ENCODE measurements at regions not wholly inside any gene's neighbourhood (a gene's known extent, or its start where the extent isn't known, plus 50 kb on each side); places are given as distances from the start of the nearest gene placed in this dataset.

GRCh38 chr6:164022632-164023031, 608.1 kb downstream of the QKI start:
- TF ChIP-seq EZH2 (optimal IDR thresholded peaks at IDR 0.05; ENCODE audit: low read depth, low read length) (no peak), EZH2phosphoT487 (IDR thresholded peaks at IDR 0.05; ENCODE audit: low read length) (no peak), CTCF (IDR thresholded peaks at IDR 0.05; ENCODE audit: low read length) (no peak)

GRCh38 chr6:164021589-164022250, 607.2 kb downstream of the QKI start:
- no peak for TF ChIP-seq CTCF (IDR thresholded peaks at IDR 0.05; ENCODE audit: low read length)
- no peak for TF ChIP-seq EZH2 (optimal IDR thresholded peaks at IDR 0.05; ENCODE audit: low read depth, low read length)
- no peak for TF ChIP-seq EZH2phosphoT487 (IDR thresholded peaks at IDR 0.05; ENCODE audit: low read length)
- DNase-seq, result no peak

More at GRCh38 chr6:164022632-164023031, 608.1 kb downstream of the QKI start:
- Histone ChIP-seq H3K4me2 (ENCODE audit: low read depth, low read length) (no peak overlapping the region), H3K4me1 (ENCODE audit: low read length) (no peaks in the 10 kb centered on the region), H3K36me3 (replicated peaks; ENCODE audit: insufficient read depth, low read length) (no peaks in the 10 kb centered on the region), H3K27me3 (replicated peaks; ENCODE audit: insufficient read depth, low read length) (no peaks in the 10 kb centered on the region), H2AFZ (ENCODE audit: low read length) (no peak overlapping the region), H3F3A (ENCODE audit: insufficient read depth, low read length) (no peaks in the 10 kb centered on the region), H3K9ac (ENCODE audit: low read length) (no peak overlapping the region), H3K79me2 (ENCODE audit: low read length) (no peaks in the 10 kb centered on the region), H3K4me3 (ENCODE audit: low read length) (no peak overlapping the region), H4K20me1 (ENCODE audit: insufficient read depth, low read length) (no peaks in the 10 kb centered on the region), H3K27ac (ENCODE audit: low read length) (no peak overlapping the region), H3K9me3 (replicated peaks; ENCODE audit: insufficient read depth, low read length) (no peaks in the 10 kb centered on the region), H3K9me2 (replicated peaks; ENCODE audit: insufficient read depth, low read length) (no peaks in the 10 kb centered on the region)
- no peak for DNase-seq

GRCh38 chr6:164020142-164020541, 605.6 kb downstream of the QKI start:
- Histone ChIP-seq H3K4me3 (ENCODE audit: low read length) (no peak overlapping the region), H4K20me1 (ENCODE audit: insufficient read depth, low read length) (no peaks in the 10 kb centered on the region), H3K79me2 (ENCODE audit: low read length) (no peaks in the 10 kb centered on the region), H3K27me3 (replicated peaks; ENCODE audit: insufficient read depth, low read length) (no peaks in the 10 kb centered on the region), H3K9me3 (replicated peaks; ENCODE audit: insufficient read depth, low read length) (no peaks in the 10 kb centered on the region), H3K27ac (ENCODE audit: low read length) (no peak overlapping the region), H3K9ac (ENCODE audit: low read length) (no peak overlapping the region), H3K4me2 (ENCODE audit: low read depth, low read length) (no peak overlapping the region), H3F3A (ENCODE audit: insufficient read depth, low read length) (no peaks in the 10 kb centered on the region), H3K9me2 (replicated peaks; ENCODE audit: insufficient read depth, low read length) (no peaks in the 10 kb centered on the region), H2AFZ (ENCODE audit: low read length) (no peak overlapping the region), H3K4me1 (ENCODE audit: low read length) (no peaks in the 10 kb centered on the region), H3K36me3 (replicated peaks; ENCODE audit: insufficient read depth, low read length) (no peaks in the 10 kb centered on the region)
- DNase-seq, result no peak
- TF ChIP-seq EZH2phosphoT487 (IDR thresholded peaks at IDR 0.05; ENCODE audit: low read length), result no peak
- TF ChIP-seq EZH2 (optimal IDR thresholded peaks at IDR 0.05; ENCODE audit: low read depth, low read length), result no peak
- no peak for TF ChIP-seq CTCF (IDR thresholded peaks at IDR 0.05; ENCODE audit: low read length)

More at GRCh38 chr6:164021589-164022250, 607.2 kb downstream of the QKI start:
- no peaks in the 10 kb centered on the region for H3F3A ChIP-seq (ENCODE audit: insufficient read depth, low read length)
- H4K20me1 ChIP-seq (ENCODE audit: insufficient read depth, low read length), result no peaks in the 10 kb centered on the region
- H3K27ac ChIP-seq (ENCODE audit: low read length), result no peak overlapping the region
- H3K9me3 ChIP-seq (replicated peaks; ENCODE audit: insufficient read depth, low read length), result no peaks in the 10 kb centered on the region
- H3K4me2 ChIP-seq (ENCODE audit: low read depth, low read length), result no peak overlapping the region
- H3K4me1 ChIP-seq (ENCODE audit: low read length), result no peaks in the 10 kb centered on the region
- no peaks in the 10 kb centered on the region for H3K27me3 ChIP-seq (replicated peaks; ENCODE audit: insufficient read depth, low read length)
- H3K79me2 ChIP-seq (ENCODE audit: low read length), result no peaks in the 10 kb centered on the region
- no peak overlapping the region for H3K9ac ChIP-seq (ENCODE audit: low read length)
- H3K9me2 ChIP-seq (replicated peaks; ENCODE audit: insufficient read depth, low read length), result no peaks in the 10 kb centered on the region
- H3K4me3 ChIP-seq (ENCODE audit: low read length), result no peak overlapping the region
- H3K36me3 ChIP-seq (replicated peaks; ENCODE audit: insufficient read depth, low read length), result no peaks in the 10 kb centered on the region
- no peak overlapping the region for H2AFZ ChIP-seq (ENCODE audit: low read length)

Data from MM.1S (cell line).